Fibroblast of mammary gland (primary cell): ENCODE measurements at regions not wholly inside any gene's neighbourhood (a gene's known extent, or its start where the extent isn't known, plus 50 kb on each side); places are given as distances from the start of the nearest gene placed in this dataset.

ENCODE experiments used
- DNase-seq: peaks from one replicate; pipeline ENCODE4 v3.0.0-alpha.2; 2010; ENCODE audit warnings: low read depth
- H3K4me3 ChIP-seq: 2 replicates; pipeline ENCODE4 v1.5.1; 2011; ENCODE audit warnings: low read depth, mild to moderate bottlenecking, low read length, moderate library complexity; ENCODE audit not compliant: control insufficient read depth
- CTCF ChIP-seq: conservative IDR thresholded peaks from 2 replicates; pipeline ENCODE4 v1.5.1; 2011; ENCODE audit warnings: low read depth, low read length, inconsistent platforms; ENCODE audit not compliant: control insufficient read depth, insufficient read depth

GRCh38 chr15:61301701-61302100, 72.6 kb upstream of the RORA start:
- no peak for TF ChIP-seq CTCF
- no peak overlapping the region for H3K4me3 ChIP-seq
- no peak for DNase-seq

- DNase-seq = no peak
- no peak for TF ChIP-seq CTCF
- H3K4me3 ChIP-seq = no peak overlapping the region
Measured at GRCh38 chr15:61299075-61299763, 70.1 kb upstream of the RORA start.

- TF ChIP-seq CTCF = no peak
- no peak for DNase-seq
- no peak overlapping the region for H3K4me3 ChIP-seq
Measured at GRCh38 chr15:61295239-61295638, 66.1 kb upstream of the RORA start.

GRCh38 chr15:61282661-61283060, 53.6 kb upstream of the RORA start:
- H3K4me3 ChIP-seq = no peak overlapping the region
- DNase-seq = no peak
- no peak for TF ChIP-seq CTCF

GRCh38 chr15:61281328-61281727, 52.2 kb upstream of the RORA start:
- TF ChIP-seq CTCF = no peak
- no peak overlapping the region for H3K4me3 ChIP-seq

More at GRCh38 chr15:61281328-61281727, 52.2 kb upstream of the RORA start:
- no peak for DNase-seq
